Neuronal stem cell (in vitro differentiated cells): ENCODE measurements at regions not wholly inside any gene's neighbourhood (a gene's known extent, or its start where the extent isn't known, plus 50 kb on each side); places are given as distances from the start of the nearest gene placed in this dataset.
"Not testable (repeated sequence)": the region's sequence is repeated elsewhere in the genome, so short reads cannot be mapped to it uniquely, and the experiment has no call there.

Experiments
- DNase-seq: peaks from one replicate; pipeline ENCODE4 v3.0.0-alpha.2; 2013; ENCODE audit warnings: low spot score
- H2AFZ ChIP-seq: one replicate; pipeline ENCODE4 v1.6.1; 2013; ENCODE audit warnings: mild to moderate bottlenecking, low read length, inconsistent platforms
- H2AK5ac ChIP-seq: 2 replicates; pipeline ENCODE4 v1.6.1; 2013; ENCODE audit warnings: low read depth, mild to moderate bottlenecking, inconsistent platforms, low read length, moderate library complexity, mixed read lengths
- H2BK120ac ChIP-seq: 2 replicates; pipeline ENCODE4 v1.6.1; 2013; ENCODE audit warnings: low read depth, mild to moderate bottlenecking, inconsistent platforms, low read length, moderate library complexity, mixed read lengths
- H2BK12ac ChIP-seq: one replicate; pipeline ENCODE4 v1.6.1; 2013; ENCODE audit warnings: low read length, inconsistent platforms
- H2BK15ac ChIP-seq: 2 replicates; pipeline ENCODE4 v1.6.1; 2013; ENCODE audit warnings: mild to moderate bottlenecking, low read length, inconsistent platforms, mixed read lengths
- H2BK5ac ChIP-seq: one replicate; pipeline ENCODE4 v1.6.1; 2013; ENCODE audit warnings: inconsistent platforms, mild to moderate bottlenecking, low read length, moderate library complexity
- H3K14ac ChIP-seq: one replicate; pipeline ENCODE4 v1.6.1; 2013; ENCODE audit warnings: low read length, inconsistent platforms
- H3K18ac ChIP-seq: 2 replicates; pipeline ENCODE4 v1.6.1; 2013; ENCODE audit warnings: low read length, inconsistent platforms
- H3K23ac ChIP-seq: 2 replicates; pipeline ENCODE4 v1.6.1; 2013; ENCODE audit warnings: low read depth, mild to moderate bottlenecking, mixed read lengths, low read length, inconsistent platforms; ENCODE audit not compliant: poor library complexity
- H3K27ac ChIP-seq: replicated peaks from 3 replicates; pipeline ENCODE4 v1.5.1; 2013; ENCODE audit warnings: low read length, inconsistent platforms
- H3K27me3 ChIP-seq, 3 experiments: 2 replicates each; pipeline ENCODE4 v1.6.1; 2013; ENCODE audit warnings: low read length in 3 of 3, mild to moderate bottlenecking in 2 of 3, inconsistent platforms in 1 of 3, low read depth in 1 of 3, mixed read lengths in 1 of 3, moderate library complexity in 1 of 3; ENCODE audit not compliant: control insufficient read depth in 3 of 3, insufficient read depth in 3 of 3
- H3K36me3 ChIP-seq, 2 donors: replicated peaks in 1 of 2; 2 replicates each; pipeline ENCODE4 v1.6.1; 2013; ENCODE audit warnings: low read length in 2 of 2; ENCODE audit not compliant: control insufficient read depth in 2 of 2, insufficient read depth in 2 of 2
- H3K4ac ChIP-seq: 2 replicates; pipeline ENCODE4 v1.6.1; 2013; ENCODE audit warnings: inconsistent platforms, mild to moderate bottlenecking, low read length, moderate library complexity
- H3K4me1 ChIP-seq, 2 donors: 1 replicate in 1 of 2; 2 replicates in 1 of 2; pipeline ENCODE4 v1.6.1; 2013; ENCODE audit warnings: low read length in 2 of 2, low read depth in 1 of 2; ENCODE audit not compliant: control insufficient read depth in 2 of 2, insufficient read depth in 1 of 2
- H3K4me2 ChIP-seq: one replicate; pipeline ENCODE4 v1.6.1; 2013; ENCODE audit warnings: mild to moderate bottlenecking, low read length, inconsistent platforms; ENCODE audit not compliant: insufficient read depth, poor library complexity, severe bottlenecking
- H3K4me3 ChIP-seq, 2 donors: 2 replicates each; pipeline ENCODE4 v1.5.1; 2013; ENCODE audit warnings: low read length in 2 of 2, mild to moderate bottlenecking in 2 of 2, inconsistent platforms in 1 of 2, moderate library complexity in 1 of 2
- H3K79me1 ChIP-seq: one replicate; pipeline ENCODE4 v1.6.1; 2013; ENCODE audit warnings: low read depth, mild to moderate bottlenecking, inconsistent platforms, low read length, moderate library complexity
- H3K9ac ChIP-seq: one replicate; pipeline ENCODE4 v1.6.1; 2013; ENCODE audit warnings: mild to moderate bottlenecking, low read depth, low read length, inconsistent platforms; ENCODE audit not compliant: poor library complexity
- H3K9me3 ChIP-seq, 2 donors: replicated peaks in 1 of 2; 2 replicates each; pipeline versions ENCODE3 to v1.6.1; 2013; ENCODE audit warnings: low read length in 2 of 2, mild to moderate bottlenecking in 2 of 2, inconsistent platforms in 1 of 2, low read depth in 1 of 2, mixed read lengths in 1 of 2, moderate library complexity in 1 of 2; ENCODE audit not compliant: control insufficient read depth in 2 of 2, insufficient read depth in 1 of 2
- H4K8ac ChIP-seq: one replicate; pipeline ENCODE4 v1.6.1; 2013; ENCODE audit warnings: low read depth, mild to moderate bottlenecking, inconsistent platforms, low read length, moderate library complexity
- H4K91ac ChIP-seq: one replicate; pipeline ENCODE4 v1.6.1; 2013; ENCODE audit warnings: low read length, low read depth, mild to moderate bottlenecking, inconsistent platforms; ENCODE audit not compliant: poor library complexity
- whole genome bisulfite sequencing, 2 donors: extraction: QIAGEN DNeasy Blood & Tissue Kit; methylation state at CpG; one replicate each; pipeline ENCODE4 v1.1.7; 2013; ENCODE audit warnings: missing lambda C conversion rate in 2 of 2, mixed read lengths in 1 of 2; ENCODE audit not compliant: insufficient read length in 2 of 2, insufficient replicate concordance in 1 of 2; ENCODE audit errors: extremely low coverage in 2 of 2; 5-methylcytosine and 5-hydroxymethylcytosine counted together

GRCh38 chr3:140883428-140884040 lies 58.1 kb upstream of the SLC25A36 start:
- H3K9ac ChIP-seq = no peak overlapping the region
- no peak overlapping the region for H3K4me3 ChIP-seq
- no peak overlapping the region for H2BK15ac ChIP-seq
- H3K4me2 ChIP-seq = no peak overlapping the region
- H2AK5ac ChIP-seq = no peak overlapping the region
- H2AFZ ChIP-seq = no peak overlapping the region
- no peak overlapping the region for H3K27ac ChIP-seq
- DNase-seq = no peak
- H2BK120ac ChIP-seq = no peak overlapping the region
- no peaks in the 10 kb centered on the region for H3K27me3 ChIP-seq
- no peak overlapping the region for H2BK5ac ChIP-seq
- no peak overlapping the region for H2BK12ac ChIP-seq
- H3K4me1 ChIP-seq = no peaks in the 10 kb centered on the region
- H4K91ac ChIP-seq = no peak overlapping the region
- H3K36me3 ChIP-seq = no peaks in the 10 kb centered on the region
- H4K8ac ChIP-seq = no peak overlapping the region
- no peak overlapping the region for H3K18ac ChIP-seq
- no peak overlapping the region for H3K23ac ChIP-seq
- no peak overlapping the region for H3K4ac ChIP-seq
- no CpG with 5 or more reads among the region's 4 CpGs for WGBS, 2 donors
- no peaks in the 10 kb centered on the region for H3K79me1 ChIP-seq
- peaks cover 0 to 4% of the 10 kb centered on the region in 2 donors for H3K9me3 ChIP-seq
- no peak overlapping the region for H3K14ac ChIP-seq

- H3K27me3 ChIP-seq, H3K9me3 ChIP-seq, DNase-seq, H2AFZ ChIP-seq, H4K8ac ChIP-seq, H3K23ac ChIP-seq, H3K14ac ChIP-seq, H3K18ac ChIP-seq, H3K36me3 ChIP-seq, H2AK5ac ChIP-seq, H4K91ac ChIP-seq, H3K79me1 ChIP-seq, H2BK15ac ChIP-seq, H3K9ac ChIP-seq, H3K4me3 ChIP-seq, H2BK120ac ChIP-seq, H2BK12ac ChIP-seq, H3K27ac ChIP-seq, H3K4ac ChIP-seq, H2BK5ac ChIP-seq, H3K4me2 ChIP-seq, H3K4me1 ChIP-seq: not testable (repeated sequence)
These were observed 55.9 kb upstream of the SLC25A36 start for GRCh38 chr3:140885697-140886096.
